ENCODE measurements at regions not wholly inside any gene's neighbourhood (a gene's known extent, or its start where the extent isn't known, plus 50 kb on each side); places are given as distances from the start of the nearest gene placed in this dataset.

DNA sequence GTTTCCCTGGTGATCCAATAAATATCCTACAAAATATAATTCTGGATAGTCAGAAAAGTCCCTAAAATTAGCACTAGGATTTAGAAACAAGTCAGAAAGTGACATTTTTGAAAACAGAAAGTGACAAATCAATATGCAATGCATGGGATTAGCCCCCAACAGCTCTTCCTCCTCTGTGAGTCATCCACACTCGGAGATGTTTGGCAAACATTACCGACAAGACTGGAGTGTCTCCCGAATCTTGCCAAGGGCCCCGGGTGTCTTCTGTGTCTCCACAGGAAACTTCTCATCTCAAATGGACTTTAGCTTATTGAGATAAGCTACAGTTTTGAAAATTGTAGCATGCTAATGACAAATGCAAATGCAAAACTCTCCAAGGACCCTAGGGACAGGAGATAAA, 398.9 kb upstream of the CCDC196 start:
- H3K18ac ChIP-seq (ENCODE audit: low read depth, low read length), result no peak overlapping the region
- POLR2A ChIA-PET (ENCODE audit: unreplicated experiment), result no interaction called here
- in situ Hi-C loops (cut with MboI; ENCODE audit: low sequenced_read_pairs) (no loop called here), intact Hi-C loops (cut with micrococcal nuclease) (no loop called here), dilution Hi-C loops (cut with HindIII; ENCODE audit: low sequenced_read_pairs, unreplicated experiment) (no loop called here)
- H3K4ac ChIP-seq (ENCODE audit: low read depth, low read length), result no peak overlapping the region
- no peak for DNase-seq
- no TSS peak for BruUV-seq (replicated peaks)
- ATAC-seq (ENCODE audit: low read depth), result no peak
- H2AK5ac ChIP-seq (ENCODE audit: low read depth, low read length), result no peak overlapping the region
- H3K23ac ChIP-seq (ENCODE audit: low read depth, low read length), result no peak overlapping the region
- no peak overlapping the region for H4K8ac ChIP-seq (ENCODE audit: low read depth in 2 of 2, low read length in 2 of 2)
- H4K20me1 ChIP-seq (ENCODE audit: insufficient read depth, low read length), result no peaks in the 10 kb centered on the region
- no peaks in the 10 kb centered on the region for H3K79me1 ChIP-seq (ENCODE audit: low read depth in 1 of 2, low read length in 2 of 2)
- H3K56ac ChIP-seq (ENCODE audit: extremely low read depth, insufficient read depth, low read length), result no peak overlapping the region
- H2BK15ac ChIP-seq (ENCODE audit: low read depth, low read length), result no peak overlapping the region
- TF ChIP-seq NFE2L2 (IDR thresholded peaks at IDR 0.05; ENCODE audit: low read depth, low read length), result no peak
- TF ChIP-seq MAFK (IDR thresholded peaks at IDR 0.05; ENCODE audit: low read depth, low read length), result no peak
- no peak for TF ChIP-seq MAZ (IDR thresholded peaks at IDR 0.05; ENCODE audit: borderline replicate concordance, low read depth, low read length)
- no peak for TF ChIP-seq CHD1 (IDR thresholded peaks at IDR 0.05; ENCODE audit: low read depth, low read length)
- TF ChIP-seq CTCF (conservative IDR thresholded peaks at IDR 0.05; ENCODE audit: low read depth, low read length), result no peak
- TF ChIP-seq POLR2A (IDR thresholded peaks at IDR 0.05; ENCODE audit: low read depth, low read length), result no peak
- TF ChIP-seq RFX5 (IDR thresholded peaks at IDR 0.05; ENCODE audit: low read depth, low read length), result no peak
- TF ChIP-seq SMC3 (IDR thresholded peaks at IDR 0.05; ENCODE audit: low read depth, low read length), result no peak
- no peak for TF ChIP-seq CEBPB (IDR thresholded peaks at IDR 0.05; ENCODE audit: low read depth, low read length)
- TF ChIP-seq USF2 (IDR thresholded peaks at IDR 0.05; ENCODE audit: low read depth, low read length), result no peak
- no peak for TF ChIP-seq ELK1 (IDR thresholded peaks at IDR 0.05; ENCODE audit: borderline replicate concordance, low read depth, low read length)
- no peak for TF ChIP-seq FOS (IDR thresholded peaks at IDR 0.05; ENCODE audit: low read depth, low read length)
- no peak for TF ChIP-seq RAD21 (IDR thresholded peaks at IDR 0.05; ENCODE audit: low read length)
- H3K14ac ChIP-seq (replicated peaks; ENCODE audit: low read depth, low read length), result no peak overlapping the region
- H3K9me1 ChIP-seq (ENCODE audit: insufficient read depth, low read length), result no peaks in the 10 kb centered on the region
- no peak overlapping the region for H2AFZ ChIP-seq (replicated peaks; ENCODE audit: low read length, poor library complexity)
- CTCF ChIA-PET, result no interaction called here
- peaks cover 2% of the 10 kb centered on the region; the same call in 1 of the 2 replicates for H3K9me3 ChIP-seq (ENCODE audit: control insufficient read depth, insufficient read depth, low read length)
- H3K4me1 ChIP-seq (ENCODE audit: control insufficient read depth, insufficient read depth, low read length), result no peaks in the 10 kb centered on the region
- no peaks in the 10 kb centered on the region for H3K36me3 ChIP-seq (ENCODE audit: control insufficient read depth, insufficient read depth, low read length)
- H4K5ac ChIP-seq (ENCODE audit: low read depth, low read length), result no peak overlapping the region
- H3K27ac ChIP-seq (ENCODE audit: insufficient read depth, low read length), result no peak overlapping the region
- WGBS, 2 experiments (ENCODE audit: extremely low coverage in 2 of 2, insufficient read length in 1 of 2), result no CpG with 5 or more reads among the region's 4 CpGs
- H3K4me3 ChIP-seq (ENCODE audit: insufficient read depth, low read depth, low read length), result no peak overlapping the region
- H3K27me3 ChIP-seq (ENCODE audit: control insufficient read depth, insufficient read depth, low read length), result no peaks in the 10 kb centered on the region
- no peak overlapping the region for H3K9ac ChIP-seq (ENCODE audit: low read depth, low read length)
- no peak overlapping the region for H2AK9ac ChIP-seq (replicated peaks; ENCODE audit: low read depth, low read length, poor library complexity)
- H3K4me2 ChIP-seq (ENCODE audit: low read depth, low read length), result no peak overlapping the region
- no peak overlapping the region for H4K91ac ChIP-seq (ENCODE audit: insufficient read depth, low read depth, low read length)
- H2BK5ac ChIP-seq (ENCODE audit: low read depth, low read length, poor library complexity, severe bottlenecking), result no peak overlapping the region
- H2BK120ac ChIP-seq (ENCODE audit: low read depth, low read length), result no peak overlapping the region
- no peak overlapping the region for H2BK20ac ChIP-seq (ENCODE audit: low read depth, low read length)
